HepG2 (cell line): ENCODE measurements at regions not wholly inside any gene's neighbourhood (a gene's known extent, or its start where the extent isn't known, plus 50 kb on each side); places are given as distances from the start of the nearest gene placed in this dataset.

Source experiments
- ATAC-seq: fragments of 200-7000 bp; cut with Tn5 transposase; 3 replicates; pipeline ENCODE4 v1.9.1; 2020; ENCODE audit warnings: mild to moderate bottlenecking, moderate library complexity
- BruUV-seq: library from RNA; stranded (reverse); fragments of 400-500 nt; replicated peaks from 2 replicates; lab custom pipeline; 2021; lab: Mats Ljungman, UMichigan
- CTCF ChIA-PET: fragments of 300-600 bp; formaldehyde crosslinking; extraction: SDS; loops from one replicate; lab custom pipeline; 2021; ENCODE audit warnings: low total read pairs, inconsistent platforms, low intra/inter-chr PET ratio; lab: Yijun Ruan, JAX
- POLR2A ChIA-PET: fragments of 350-600 bp; sonication (Branson Sonifier 250); formaldehyde crosslinking; loops from one replicate; lab custom pipeline; 2020; ENCODE audit warnings: antibody characterized with exemption, inconsistent platforms; lab: Yijun Ruan, JAX
- DNase-seq: peaks from one replicate; pipeline ENCODE4 v3.0.0-alpha.2; 2015; ENCODE audit warnings: low spot score
- FAIRE-seq: peaks from 3 replicates; lab custom pipeline; 2011; peaks lifted over from hg19 to GRCh38; lab: Jason Lieb, UNC
- H2AFZ ChIP-seq: one replicate; pipeline ENCODE4 v1.6.1; 2011; ENCODE audit warnings: low read length, inconsistent platforms
- H3K27ac ChIP-seq: fragments of 300-600 bp; 3 replicates; pipeline ENCODE4 v1.8.0; 2011; ENCODE audit warnings: mixed run types, mild to moderate bottlenecking, mixed read lengths, low read length, inconsistent platforms; ENCODE audit not compliant: insufficient read depth; ENCODE audit errors: extremely low read length
- H3K27me3 ChIP-seq, 2 experiments: fragments of 200-600 bp in 1 of 2; 2 replicates in 1 of 2; 3 replicates in 1 of 2; pipeline versions ENCODE4 v1.6.0 to v1.8.0; 2011; ENCODE audit warnings: low read length in 2 of 2, mild to moderate bottlenecking in 2 of 2, moderate library complexity in 2 of 2, inconsistent platforms in 1 of 2; ENCODE audit not compliant: insufficient read depth in 2 of 2, control insufficient read depth in 1 of 2
- H3K36me3 ChIP-seq, 2 experiments: fragments of 200-600 bp in 1 of 2; replicated peaks in 1 of 2; 2 replicates in 1 of 2; 3 replicates in 1 of 2; pipeline versions ENCODE4 v1.5.1 to v1.8.0; 2011; ENCODE audit warnings: low read length in 2 of 2, inconsistent platforms in 1 of 2; ENCODE audit not compliant: insufficient read depth in 2 of 2, control insufficient read depth in 1 of 2
- H3K4me1 ChIP-seq: 2 replicates; pipeline ENCODE4 v1.5.1; 2012; ENCODE audit warnings: low read length, inconsistent platforms; ENCODE audit not compliant: insufficient read depth
- H3K4me2 ChIP-seq: 2 replicates; pipeline ENCODE4 v1.6.0; 2011; ENCODE audit warnings: low read depth, low read length, inconsistent platforms
- H3K4me3 ChIP-seq, 3 experiments: fragments of 200-600 bp in 1 of 3; sonication (generic), shearing (Covaris generic) in 1 of 3; replicated peaks in 1 of 3; 2 replicates each; pipeline ENCODE4 v1.5.1; 2011 to 2016; ENCODE audit warnings: low read length in 3 of 3, inconsistent platforms in 2 of 3, low read depth in 2 of 3, mild to moderate bottlenecking in 2 of 3, control low read depth in 1 of 3, mixed read lengths in 1 of 3; ENCODE audit not compliant: insufficient read depth in 1 of 3
- H3K79me2 ChIP-seq: one replicate; pipeline ENCODE4 v1.6.1; 2011; ENCODE audit warnings: low read length, inconsistent platforms; ENCODE audit not compliant: insufficient read depth
- H3K9ac ChIP-seq: 2 replicates; pipeline ENCODE4 v1.6.0; 2011; ENCODE audit warnings: mild to moderate bottlenecking, low read depth, low read length, inconsistent platforms; ENCODE audit not compliant: insufficient read depth
- H3K9me3 ChIP-seq: 2 replicates; pipeline ENCODE4 v1.5.1; 2012; ENCODE audit warnings: mild to moderate bottlenecking, low read length
- H4K20me1 ChIP-seq: 2 replicates; pipeline ENCODE4 v1.6.0; 2011; ENCODE audit warnings: inconsistent platforms, mild to moderate bottlenecking, low read length, moderate library complexity; ENCODE audit not compliant: insufficient read depth
- DNMT1 ChIP-seq: sonication (generic); formaldehyde crosslinking; IDR thresholded peaks from 2 replicates; pipeline ENCODE4 v1.5.1; 2020; ENCODE audit warnings: mild to moderate bottlenecking, missing genetic modification reagents
- MYC ChIP-seq: sonication (generic); formaldehyde crosslinking; IDR thresholded peaks from 2 replicates; pipeline ENCODE4 v1.9.0; 2021; ENCODE audit warnings: missing genetic modification reagents, borderline replicate concordance
- PHF21A ChIP-seq: sonication (generic); formaldehyde crosslinking; IDR thresholded peaks from 2 replicates; pipeline ENCODE4 v1.5.0; 2020; ENCODE audit warnings: mild to moderate bottlenecking, missing genetic modification reagents
- TARDBP ChIP-seq: sonication (generic); formaldehyde crosslinking; IDR thresholded peaks from 2 replicates; pipeline ENCODE4 v1.8.0; 2022; ENCODE audit warnings: mild to moderate bottlenecking, missing genetic modification reagents
- ZNF232 ChIP-seq: sonication (generic); formaldehyde crosslinking; IDR thresholded peaks from 2 replicates; pipeline ENCODE4 v1.4.0; 2020; ENCODE audit warnings: missing genetic modification reagents, borderline replicate concordance
- ZNF660 ChIP-seq: sonication (generic); formaldehyde crosslinking; IDR thresholded peaks from 2 replicates; pipeline ENCODE4 v1.5.1; 2020; ENCODE audit warnings: mild to moderate bottlenecking, low read depth, missing genetic modification reagents, borderline replicate concordance
- ZSCAN20 ChIP-seq: sonication (generic); formaldehyde crosslinking; IDR thresholded peaks from 2 replicates; pipeline ENCODE4 v1.4.0; 2020; ENCODE audit warnings: missing genetic modification reagents, mild to moderate bottlenecking, borderline replicate concordance
- WGBS: methylation state at CpG from one replicate; pipeline ENCODE4 v1.1.6; 2017; ENCODE audit warnings: low lambda C conversion rate; 5-methylcytosine and 5-hydroxymethylcytosine counted together
- in situ Hi-C: cut with HindIII; loops from 2 replicates; pipeline ENCODE4 v1.10.0; 2017; ENCODE audit warnings: low pct_unique_long_range_greater_than_20kb; ENCODE audit not compliant: extremely low pct_ligation_motif_present
- intact Hi-C: fragments of 100-400 bp; cut with micrococcal nuclease; formaldehyde crosslinking; loops from one replicate; pipeline ENCODE4 v1.10.0; 2022; ENCODE audit not compliant: unreplicated experiment
- TF ChIP-seq, protein P1 (sequence below): IDR thresholded peaks from 2 replicates; pipeline ENCODE4 v1.6.1; 2016; ENCODE audit warnings: low read depth, borderline replicate concordance
- TF ChIP-seq, protein P2 (sequence below), 2 experiments: sonication (generic) in 1 of 2; formaldehyde crosslinking in 1 of 2; IDR thresholded peaks; 2 replicates each; pipeline versions ENCODE4 v1.4.0 to v1.6.1; 2018 to 2020; ENCODE audit warnings: missing genetic modification reagents in 2 of 2, borderline replicate concordance in 1 of 2, low read depth in 1 of 2, mild to moderate bottlenecking in 1 of 2, missing biosample characterization in 1 of 2

DNA sequence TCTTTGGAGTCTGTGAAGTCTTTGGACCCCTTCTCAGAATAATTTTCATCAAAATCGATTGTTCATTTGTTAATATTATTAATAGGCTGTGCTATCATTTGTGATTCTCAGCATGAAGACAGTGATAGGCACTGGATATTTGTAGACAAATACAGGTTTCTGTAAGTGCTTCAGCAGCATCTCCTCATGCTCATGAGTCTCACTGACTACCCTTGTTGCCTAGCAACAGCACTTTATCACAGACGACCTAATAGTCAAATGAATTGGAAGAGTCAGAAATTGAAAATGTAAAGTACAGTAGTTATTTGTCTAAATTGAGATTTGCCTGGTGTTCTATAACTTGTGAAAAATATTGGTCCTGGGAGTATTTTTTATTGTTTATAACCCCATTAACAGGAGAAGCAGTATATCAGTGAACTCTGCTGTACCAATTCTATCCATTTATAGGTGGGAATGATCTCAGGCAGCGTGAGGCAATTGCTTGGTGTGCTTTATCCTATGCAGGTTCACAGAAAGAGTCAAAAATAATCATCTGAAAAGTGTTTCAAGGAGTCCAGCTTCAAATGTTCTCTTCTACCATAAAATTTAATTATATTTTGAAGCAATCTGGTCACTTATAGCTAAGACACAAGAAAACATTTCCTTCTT, 684.6 kb downstream of the RFPL4B start:
- no peaks in the 10 kb centered on the region for H3K36me3 ChIP-seq
- no peak overlapping the region for H3K4me3 ChIP-seq
- no peaks in the 10 kb centered on the region for H3K4me1 ChIP-seq
- ChIA-PET CTCF (no interaction called here), POLR2A (no interaction called here)
- no peak for DNase-seq
- TF ChIP-seq ZNF232 (CRISPR knock-in tag) (no peak), ZNF660 (CRISPR knock-in tag) (no peak), DNMT1 (CRISPR knock-in tag) (no peak)
- TF ChIP-seq, protein P1, sequence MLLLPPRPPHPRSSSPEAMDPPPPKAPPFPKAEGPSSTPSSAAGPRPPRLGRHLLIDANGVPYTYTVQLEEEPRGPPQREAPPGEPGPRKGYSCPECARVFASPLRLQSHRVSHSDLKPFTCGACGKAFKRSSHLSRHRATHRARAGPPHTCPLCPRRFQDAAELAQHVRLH (CRISPR knock-in tag): no peak
- BruUV-seq: no TSS peak
- WGBS: 0% methylated on average over 3 of the region's 3 CpGs
- no peak for FAIRE-seq
- H3K79me2 ChIP-seq: no peaks in the 10 kb centered on the region
- H3K27ac ChIP-seq: no peak overlapping the region
- no peak for ATAC-seq
- no peak overlapping the region for H2AFZ ChIP-seq
- H4K20me1 ChIP-seq: no peaks in the 10 kb centered on the region
- H3K27me3 ChIP-seq: no peaks in the 10 kb centered on the region
- H3K9me3 ChIP-seq: no peaks in the 10 kb centered on the region
- in situ Hi-C loops (no loop called here), intact Hi-C loops (no loop called here)
- H3K4me2 ChIP-seq: no peak overlapping the region
- H3K9ac ChIP-seq: no peak overlapping the region

DNA sequence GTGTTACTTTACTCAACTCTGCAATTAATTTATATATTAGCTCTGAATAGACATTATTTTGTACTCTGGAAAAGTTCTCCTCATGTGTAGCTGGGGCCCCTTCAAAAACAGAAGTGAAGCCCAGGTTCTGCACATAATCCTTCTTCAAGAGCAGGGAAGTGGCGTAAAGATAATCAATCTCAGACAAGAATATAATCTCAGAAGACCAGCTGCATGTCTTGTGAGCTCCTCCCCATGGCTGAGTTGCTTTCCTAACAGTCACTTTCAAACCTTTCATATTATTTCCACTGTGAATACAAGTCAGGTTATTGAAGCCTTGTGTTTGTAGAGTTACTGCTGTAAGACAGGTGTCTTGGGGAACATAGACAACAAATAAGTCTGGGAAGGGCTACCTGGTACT, 691.9 kb downstream of the RFPL4B start:
- Histone ChIP-seq H3K79me2 (no peaks in the 10 kb centered on the region), H3K9ac (no peak overlapping the region)
- 19% methylated on average over 1 of the region's 1 CpG for WGBS
- no peak for ATAC-seq
- TF ChIP-seq MYC (CRISPR knock-in tag): no peak
- TF ChIP-seq TARDBP (CRISPR knock-in tag): no peak
- TF ChIP-seq, protein P2, sequence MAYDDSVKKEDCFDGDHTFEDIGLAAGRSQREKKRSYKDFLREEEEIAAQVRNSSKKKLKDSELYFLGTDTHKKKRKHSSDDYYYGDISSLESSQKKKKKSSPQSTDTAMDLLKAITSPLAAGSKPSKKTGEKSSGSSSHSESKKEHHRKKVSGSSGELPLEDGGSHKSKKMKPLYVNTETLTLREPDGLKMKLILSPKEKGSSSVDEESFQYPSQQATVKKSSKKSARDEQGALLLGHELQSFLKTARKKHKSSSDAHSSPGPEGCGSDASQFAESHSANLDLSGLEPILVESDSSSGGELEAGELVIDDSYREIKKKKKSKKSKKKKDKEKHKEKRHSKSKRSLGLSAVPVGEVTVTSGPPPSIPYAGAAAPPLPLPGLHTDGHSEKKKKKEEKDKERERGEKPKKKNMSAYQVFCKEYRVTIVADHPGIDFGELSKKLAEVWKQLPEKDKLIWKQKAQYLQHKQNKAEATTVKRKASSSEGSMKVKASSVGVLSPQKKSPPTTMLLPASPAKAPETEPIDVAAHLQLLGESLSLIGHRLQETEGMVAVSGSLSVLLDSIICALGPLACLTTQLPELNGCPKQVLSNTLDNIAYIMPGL (CRISPR knock-in tag; IDR thresholded peaks at IDR 0.05; ENCODE audit: borderline replicate concordance in 1 of 2, low read depth in 1 of 2): no peak
- no peak for TF ChIP-seq PHF21A (CRISPR knock-in tag)
- no peak for TF ChIP-seq ZSCAN20
- TF ChIP-seq, all 625 proteins: peak for 0
- Histone ChIP-seq H2AFZ (no peak overlapping the region), H3K4me1 (no peaks in the 10 kb centered on the region), H3K36me3 (no peaks in the 10 kb centered on the region), H4K20me1 (no peaks in the 10 kb centered on the region), H3K9me3 (no peaks in the 10 kb centered on the region), H3K4me3 (no peak overlapping the region), H3K27ac (no peak overlapping the region), H3K4me2 (no peak overlapping the region), H3K27me3 (no peaks in the 10 kb centered on the region)
- BruUV-seq: no TSS peak
- DNase-seq (no peak), FAIRE-seq (no peak)
- POLR2A ChIA-PET: no interaction called here
- CTCF ChIA-PET: no interaction called here
- in situ Hi-C loops: no loop called here
- intact Hi-C loops: no loop called here
